NCI-H748 (cell line): ENCODE measurements at regions not wholly inside any gene's neighbourhood (a gene's known extent, or its start where the extent isn't known, plus 50 kb on each side); places are given as distances from the start of the nearest gene placed in this dataset.
A peak's percentile ranks its signal among the peaks of the same experiment; 100 is the strongest.
"Not testable (repeated sequence)": the region's sequence is repeated elsewhere in the genome, so short reads cannot be mapped to it uniquely, and the experiment has no call there.

Source experiments
- DNase-seq: peaks from one replicate; lab custom pipeline; 2025; ENCODE audit not compliant: unreplicated experiment; lab: John Stamatoyannopoulos, UW

DNA sequence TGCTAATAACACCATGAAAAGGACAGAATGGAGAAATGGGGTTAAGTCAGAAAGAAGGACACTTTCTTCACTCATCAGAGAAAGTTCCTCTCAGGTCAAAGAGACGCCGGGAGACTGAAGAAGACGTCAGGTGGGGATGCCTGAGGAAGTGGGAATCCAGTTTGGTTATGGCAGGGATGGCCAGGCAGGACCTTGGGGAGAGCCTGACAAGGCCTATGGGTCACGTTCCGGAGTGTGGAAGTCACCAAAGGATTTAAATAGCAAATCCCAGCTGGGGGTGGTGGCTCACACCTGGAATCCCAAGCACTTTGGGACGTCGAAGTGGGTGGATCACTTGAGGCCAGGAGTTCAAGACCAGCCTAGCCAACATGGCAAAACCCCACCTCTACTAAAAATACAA lies 432.7 kb upstream of the SMIM21 start:
- no peak for DNase-seq

DNA sequence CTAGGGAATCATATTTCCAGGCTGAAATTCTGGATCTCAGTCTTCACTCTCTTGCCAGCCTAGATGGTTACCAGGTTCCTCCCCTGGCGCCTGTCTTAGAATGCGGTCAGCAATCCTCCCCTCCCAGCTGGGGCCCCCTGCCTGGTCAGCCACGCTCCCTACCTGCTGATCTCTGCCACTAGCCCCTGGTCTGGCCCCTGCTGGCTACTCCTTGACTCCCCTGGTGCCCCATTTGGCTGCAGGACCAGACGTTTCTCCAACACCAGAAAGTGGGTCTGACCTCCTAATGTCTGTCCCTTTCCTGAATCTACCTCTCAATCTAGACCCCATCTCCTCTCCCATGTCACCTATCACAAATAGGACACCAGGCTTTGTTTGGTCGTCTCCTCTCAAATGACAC lies 432.0 kb upstream of the SMIM21 start:
- no peak for DNase-seq

DNA sequence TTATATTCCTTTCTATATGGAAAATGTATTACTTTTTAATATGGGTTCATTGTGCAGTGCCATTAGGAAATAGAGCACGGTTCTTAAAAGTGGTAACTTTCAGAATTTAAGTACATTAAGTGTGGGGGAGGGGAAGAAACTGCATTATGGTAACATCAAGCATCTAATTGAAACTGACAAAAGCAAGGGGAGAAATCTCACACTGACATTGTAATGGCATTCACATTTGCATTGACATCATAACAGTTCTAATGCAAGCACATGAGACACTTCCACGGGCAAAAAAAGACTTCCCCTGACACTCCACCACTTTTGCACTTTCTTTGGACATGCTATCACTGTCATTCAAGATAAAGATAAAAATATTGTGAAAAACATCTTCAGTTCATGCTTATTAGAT lies 431.3 kb upstream of the SMIM21 start:
- DNase-seq, result no peak

DNA sequence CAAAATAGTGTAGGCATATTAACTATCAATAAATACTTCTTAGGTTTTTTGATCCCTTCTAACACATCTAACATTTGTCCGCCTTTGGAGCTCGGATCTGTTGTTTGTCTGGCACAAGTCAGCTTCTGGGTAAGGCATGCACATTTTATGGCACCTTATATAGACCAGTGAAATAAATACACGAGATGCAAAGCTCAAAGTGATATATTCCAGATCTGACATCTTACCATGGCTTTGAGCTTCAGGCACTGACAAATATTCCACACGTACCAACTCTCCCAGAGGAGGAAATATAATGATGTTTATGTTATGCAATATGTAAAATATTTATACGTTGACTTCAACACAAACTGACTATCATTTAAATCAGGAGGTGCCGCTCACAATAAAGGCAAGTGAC lies 430.1 kb upstream of the SMIM21 start:
- DNase-seq, result no peak

DNA sequence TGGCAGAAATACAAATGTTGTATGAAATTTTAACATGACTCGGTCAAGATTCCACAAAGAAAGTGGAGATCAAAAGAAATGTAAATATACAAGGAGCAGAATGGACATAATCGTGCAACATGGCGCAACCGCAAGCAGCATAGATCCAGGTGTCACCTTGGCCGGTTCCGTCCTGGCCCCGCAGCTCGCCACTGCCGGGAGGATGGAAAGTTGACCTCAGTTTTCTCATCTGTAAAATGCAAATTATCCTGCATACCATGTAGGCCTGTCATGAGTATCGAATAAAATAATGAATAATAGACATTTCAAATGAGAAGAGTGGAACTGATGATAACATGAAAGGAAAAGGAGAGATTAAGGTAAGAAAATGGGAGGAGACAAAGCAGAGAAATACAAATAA lies 427.3 kb upstream of the SMIM21 start:
- no peak for DNase-seq

DNA sequence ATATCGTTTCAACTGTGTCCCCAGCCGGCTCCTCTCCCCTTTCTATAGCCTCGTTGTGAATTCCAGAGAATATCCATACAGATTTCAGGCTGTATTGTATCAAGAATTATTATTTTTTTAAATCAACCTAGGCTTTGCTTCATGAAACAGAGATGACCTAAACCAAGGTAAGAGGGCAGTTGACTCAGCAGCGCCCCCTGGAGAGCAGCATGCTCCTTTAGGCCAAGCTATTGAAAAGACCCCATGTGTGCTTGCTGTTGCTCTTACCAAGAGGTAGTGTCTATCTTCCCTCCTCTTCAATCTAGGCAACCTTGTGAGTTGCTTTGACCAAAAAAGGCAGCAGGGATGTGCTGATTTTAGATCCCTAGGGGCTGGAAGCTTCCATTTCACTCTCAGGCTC lies 426.7 kb upstream of the SMIM21 start:
- DNase-seq, result peak; percentile 51

DNA sequence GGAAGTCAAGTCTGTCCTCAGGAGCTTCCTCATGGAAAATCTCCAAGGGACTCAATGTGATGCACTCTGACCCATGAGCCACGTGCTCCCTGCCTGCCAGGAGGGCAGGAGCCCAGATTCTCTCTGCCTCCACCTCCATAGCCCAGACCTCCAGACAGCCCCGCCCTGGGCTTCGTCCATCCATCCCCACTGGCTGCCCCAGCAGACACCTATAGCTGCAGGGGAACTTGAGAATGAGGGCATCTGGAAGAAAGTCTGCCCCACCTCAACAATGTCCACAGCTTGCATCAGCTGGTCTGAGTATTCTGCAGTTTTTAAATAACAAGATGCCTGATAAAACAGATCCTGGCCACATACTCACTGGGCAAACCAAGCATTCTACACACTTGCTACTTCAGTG lies 418.8 kb upstream of the SMIM21 start:
- DNase-seq, result no peak

DNA sequence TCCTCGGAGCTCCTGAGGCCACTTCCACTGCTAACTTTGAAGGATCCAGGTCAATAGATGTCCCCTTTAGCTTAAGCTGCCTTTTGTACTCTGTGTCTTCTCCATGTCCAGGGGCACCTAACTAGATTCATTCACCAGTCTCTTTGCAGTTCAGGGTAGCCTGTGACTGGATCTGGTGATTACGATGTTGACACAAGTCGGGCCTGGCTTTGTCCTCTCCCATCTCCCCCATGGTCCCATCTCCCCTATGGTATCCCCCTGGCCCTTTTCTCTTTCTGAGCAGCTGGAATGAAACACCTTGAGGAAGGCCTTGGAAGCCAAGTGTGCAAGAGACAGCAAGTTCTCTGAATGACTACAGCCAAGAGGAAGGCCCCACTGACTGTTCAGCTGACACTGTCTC lies 417.9 kb upstream of the SMIM21 start:
- DNase-seq, result no peak

DNA sequence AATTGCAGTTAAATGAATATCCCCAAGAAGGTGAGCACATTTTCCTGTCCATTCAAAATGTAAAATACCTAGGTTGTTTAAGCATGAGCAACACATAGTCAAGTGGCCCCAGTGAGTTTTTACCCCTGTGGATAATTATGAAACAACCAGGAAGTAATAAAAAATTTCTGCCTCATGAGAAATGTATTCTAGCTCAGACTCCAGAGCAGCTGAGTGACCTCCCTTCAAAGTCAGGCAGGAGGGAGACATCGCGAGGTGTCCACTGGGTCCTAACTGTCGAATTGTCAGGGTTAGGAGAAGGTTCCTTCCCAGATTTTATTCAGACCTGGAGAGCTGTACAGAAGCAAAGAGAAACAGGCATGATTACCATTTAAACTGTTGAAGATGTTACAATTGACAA lies 416.6 kb upstream of the SMIM21 start:
- peak; percentile 17 for DNase-seq

DNA sequence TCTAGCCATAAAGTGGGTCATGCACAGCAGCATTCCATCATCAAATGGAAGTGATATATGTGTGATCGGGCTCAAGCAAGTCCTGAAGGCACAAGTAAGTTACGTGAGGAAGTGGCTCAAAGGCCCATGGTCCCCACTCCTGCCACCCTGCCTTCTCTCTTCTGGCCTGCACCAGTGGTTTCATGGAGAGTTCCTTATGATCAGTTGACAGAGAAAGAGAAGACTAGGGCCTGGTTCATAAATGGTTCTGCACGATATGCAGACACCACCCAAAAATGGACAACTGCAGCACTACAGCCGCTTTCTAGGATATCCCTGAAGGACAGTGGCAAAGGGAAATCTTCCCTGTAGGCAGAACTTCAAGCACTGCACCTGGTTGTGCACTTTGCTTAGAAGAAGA lies 412.6 kb upstream of the SMIM21 start:
- DNase-seq, result no peak

DNA sequence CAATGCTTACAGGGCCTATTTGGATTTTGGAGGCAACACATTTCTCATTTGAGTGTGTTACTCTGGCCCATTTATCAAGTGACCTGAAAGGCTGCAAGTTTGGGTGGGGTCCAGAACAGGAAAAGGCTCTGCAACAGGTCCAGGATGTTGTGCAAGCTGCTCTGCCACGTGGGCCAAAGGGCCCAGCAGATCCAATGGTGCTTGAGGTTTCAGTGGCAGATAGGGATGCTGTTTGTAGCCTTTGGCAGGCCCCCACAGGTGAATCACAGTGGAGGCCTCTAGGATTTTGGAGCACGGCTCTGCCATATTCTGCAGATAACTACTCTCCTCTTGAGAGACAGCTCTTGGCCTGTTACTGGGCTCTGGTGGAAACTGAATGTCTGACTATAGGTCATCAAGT lies 412.2 kb upstream of the SMIM21 start:
- not testable (repeated sequence) for DNase-seq

DNA sequence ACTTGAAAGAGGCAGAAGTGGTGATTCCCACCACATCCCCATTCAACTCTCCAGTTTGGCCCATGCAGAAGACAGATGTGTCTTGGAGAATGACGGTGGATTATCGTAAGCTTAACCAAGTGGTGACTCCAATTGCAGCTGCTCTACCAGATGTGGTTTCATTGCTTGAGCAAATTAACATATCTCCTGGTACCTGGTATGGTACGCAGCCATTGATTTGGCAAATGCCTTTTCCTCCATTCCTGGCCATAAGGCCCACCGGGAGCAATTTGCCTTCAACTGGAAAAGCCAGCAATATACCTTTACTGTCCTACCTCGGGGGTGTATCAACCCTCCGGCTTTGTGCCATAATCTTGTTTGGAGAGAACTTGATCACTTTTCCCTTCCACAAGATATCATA lies 411.5 kb upstream of the SMIM21 start:
- no peak for DNase-seq

DNA sequence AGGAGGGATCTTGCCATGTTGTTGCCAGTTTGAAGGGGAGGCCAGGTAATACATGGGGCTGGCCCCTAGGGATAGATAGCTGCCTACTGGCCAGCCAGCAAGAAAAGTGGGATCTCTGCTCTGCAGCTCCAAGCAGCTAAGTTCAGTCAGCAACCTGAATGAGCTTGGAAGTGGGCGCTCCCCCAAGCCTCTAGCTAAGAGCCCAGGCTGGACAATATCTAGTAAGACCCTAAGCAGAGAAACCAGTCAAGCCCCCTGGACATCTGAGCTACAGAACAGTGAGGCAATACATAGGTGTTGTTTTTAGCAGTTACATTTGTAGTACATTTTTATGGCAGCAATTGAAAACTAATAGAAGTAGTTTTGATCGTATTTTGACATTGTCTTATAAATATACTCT lies 409.8 kb upstream of the SMIM21 start:
- DNase-seq, result no peak

DNA sequence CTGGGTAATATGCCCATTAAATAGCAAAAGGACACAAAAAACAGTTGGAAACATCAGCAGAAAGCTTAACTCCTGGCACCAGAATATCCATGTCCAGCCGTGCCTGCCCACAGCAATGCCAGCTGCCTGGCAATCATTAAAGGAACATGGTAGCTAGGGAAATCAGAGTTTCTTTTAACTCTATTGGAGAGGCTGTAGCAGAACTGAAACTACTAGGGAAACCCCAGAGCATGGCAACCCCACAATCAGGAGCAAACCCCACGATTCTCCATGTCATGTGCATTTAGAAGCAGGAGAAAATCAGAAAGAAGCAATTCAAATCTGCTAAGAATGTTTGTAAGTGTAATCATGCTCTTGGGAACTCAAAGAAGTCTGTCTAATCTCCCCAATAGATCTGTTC lies 409.0 kb upstream of the SMIM21 start:
- DNase-seq, result no peak

DNA sequence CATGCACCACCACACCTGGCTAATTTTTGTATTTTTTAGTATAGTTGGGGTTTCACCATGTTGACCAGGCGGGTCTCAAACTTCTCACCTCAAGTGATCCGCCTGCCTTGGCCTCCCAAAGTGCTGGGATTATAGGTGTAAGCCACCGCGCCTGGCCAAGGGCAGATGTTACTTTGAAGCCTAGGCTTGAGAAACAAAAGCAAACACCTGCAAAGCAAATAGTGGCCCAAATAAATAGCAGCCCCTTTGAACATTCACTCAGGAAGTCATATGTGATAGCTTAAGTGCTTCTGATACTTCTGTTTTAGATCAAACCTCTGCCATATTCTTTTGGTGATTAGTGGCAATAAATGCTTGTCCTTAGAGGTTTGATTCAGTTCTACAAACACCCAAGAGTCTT lies 404.5 kb upstream of the SMIM21 start:
- peak; percentile 8 for DNase-seq

DNA sequence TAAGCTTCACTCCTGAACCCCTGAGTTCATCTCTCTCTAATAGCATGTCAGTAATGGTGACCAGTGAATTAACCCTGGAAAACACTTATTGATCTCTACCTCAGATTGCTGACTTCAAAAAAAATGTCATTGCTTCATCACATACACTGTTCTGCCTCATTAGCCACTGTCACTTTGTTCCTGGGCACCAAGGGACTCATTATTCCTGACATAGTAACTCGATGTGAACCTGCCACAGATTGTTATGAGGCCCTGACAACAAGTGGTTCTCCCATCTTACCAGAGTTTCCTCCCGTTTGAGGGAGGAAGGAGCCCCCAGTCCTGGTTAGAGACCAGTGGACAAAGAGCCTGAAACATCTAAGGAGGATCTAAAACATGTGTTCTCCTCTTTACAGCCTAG lies 403.3 kb upstream of the SMIM21 start:
- no peak for DNase-seq

DNA sequence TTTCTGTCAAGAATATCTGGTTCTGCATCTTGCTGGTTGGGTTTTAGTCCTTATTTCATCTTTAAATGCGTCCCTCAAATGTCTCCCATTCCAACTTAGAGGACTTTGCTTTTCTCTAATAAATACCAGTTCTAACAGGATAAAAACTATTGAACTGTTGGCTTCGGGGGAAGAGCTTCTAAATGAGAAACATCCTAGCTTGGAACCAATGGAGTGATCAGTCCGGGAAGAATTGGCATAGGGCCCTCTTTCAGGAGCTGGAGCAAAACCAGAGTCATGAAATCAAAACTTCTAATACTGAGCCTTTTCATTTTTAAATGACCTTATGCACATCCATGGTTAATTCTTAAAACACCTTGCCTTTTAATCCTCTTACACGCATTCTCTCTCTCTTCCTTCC lies 401.6 kb upstream of the SMIM21 start:
- DNase-seq, result no peak

DNA sequence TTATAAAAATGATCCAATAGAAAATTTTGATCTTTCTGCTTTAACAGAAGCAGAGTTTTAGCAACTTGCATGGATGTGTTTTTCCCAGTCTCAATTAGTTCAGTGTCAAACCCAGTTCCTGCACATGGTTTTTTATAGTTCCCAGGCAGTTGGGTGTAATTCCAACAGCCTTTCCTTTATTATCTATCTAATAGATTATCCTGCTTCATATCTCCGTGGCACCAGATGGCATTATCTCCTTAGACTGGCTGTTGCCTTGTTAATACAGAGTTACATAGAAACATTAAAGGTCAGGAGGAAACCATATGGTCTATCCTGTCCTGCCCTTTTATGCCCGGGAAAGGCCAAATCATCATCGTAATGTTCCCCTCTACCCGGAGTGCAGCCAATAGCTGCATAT lies 400.9 kb upstream of the SMIM21 start:
- DNase-seq, result no peak

DNA sequence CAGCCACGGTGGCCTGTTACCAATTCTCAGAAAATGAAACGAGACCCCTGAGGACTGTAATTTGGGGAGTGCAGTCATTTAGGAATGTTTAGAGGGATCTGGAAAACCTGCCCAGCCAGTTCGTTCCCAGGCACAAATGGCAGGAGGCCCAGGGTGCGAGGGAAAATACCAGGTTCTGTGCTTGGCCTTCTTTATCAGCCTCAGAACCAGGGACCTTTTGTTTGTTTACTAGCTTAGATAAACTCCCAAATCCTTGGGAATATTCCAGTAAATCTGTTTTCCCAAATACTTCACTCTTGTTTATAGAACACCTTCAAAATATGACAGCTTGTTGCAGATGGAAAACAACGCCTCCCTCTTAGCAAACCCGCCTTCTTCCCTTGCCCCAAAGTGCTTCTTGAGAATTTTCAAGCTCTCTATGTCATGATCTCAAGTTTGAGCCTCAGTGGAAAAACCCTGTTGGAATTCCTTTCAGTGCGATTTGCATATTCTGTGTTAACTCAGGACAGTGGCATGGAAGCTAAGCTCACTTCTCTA lies 400.3 kb upstream of the SMIM21 start:
- DNase-seq, result peak; percentile 55

DNA sequence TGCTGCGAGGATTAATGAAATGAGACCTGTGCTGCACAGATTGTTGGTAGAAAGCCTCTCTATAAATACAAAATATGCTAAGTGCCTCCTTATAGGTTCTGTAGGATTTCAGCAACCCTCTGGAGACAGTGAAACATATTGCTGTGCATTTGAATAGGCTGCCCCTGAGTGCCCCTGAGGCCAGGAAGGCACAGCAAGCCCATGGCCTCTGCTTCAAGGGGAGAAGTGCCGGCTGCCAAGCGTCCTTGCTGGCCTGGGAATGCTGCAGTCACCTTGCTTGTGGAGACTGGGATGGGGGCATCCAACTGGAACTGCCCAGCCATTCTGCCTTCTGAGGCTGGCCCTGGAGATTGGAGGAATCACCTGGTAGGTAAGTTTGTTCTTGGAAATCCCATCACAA lies 397.2 kb upstream of the SMIM21 start:
- no peak for DNase-seq

DNA sequence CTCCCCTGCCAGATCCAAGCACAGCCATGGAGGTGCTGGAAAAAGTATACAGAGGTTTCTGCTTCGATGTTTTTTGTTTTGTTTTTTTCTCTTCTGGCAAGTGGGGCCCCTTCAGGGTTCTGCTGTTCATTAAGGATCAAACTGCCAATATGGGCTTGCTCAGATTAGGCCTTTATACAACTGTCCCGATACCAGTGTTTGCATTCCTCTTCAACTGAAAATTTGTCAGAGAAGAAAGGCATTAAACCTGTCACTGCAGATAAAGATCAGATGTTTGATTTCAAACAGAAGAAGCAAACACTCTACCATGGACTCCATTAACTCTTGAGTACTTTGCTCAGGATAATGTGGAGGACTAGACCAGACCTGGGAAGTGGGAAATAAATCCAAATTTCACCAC lies 396.0 kb upstream of the SMIM21 start:
- DNase-seq, result peak; percentile 40

DNA sequence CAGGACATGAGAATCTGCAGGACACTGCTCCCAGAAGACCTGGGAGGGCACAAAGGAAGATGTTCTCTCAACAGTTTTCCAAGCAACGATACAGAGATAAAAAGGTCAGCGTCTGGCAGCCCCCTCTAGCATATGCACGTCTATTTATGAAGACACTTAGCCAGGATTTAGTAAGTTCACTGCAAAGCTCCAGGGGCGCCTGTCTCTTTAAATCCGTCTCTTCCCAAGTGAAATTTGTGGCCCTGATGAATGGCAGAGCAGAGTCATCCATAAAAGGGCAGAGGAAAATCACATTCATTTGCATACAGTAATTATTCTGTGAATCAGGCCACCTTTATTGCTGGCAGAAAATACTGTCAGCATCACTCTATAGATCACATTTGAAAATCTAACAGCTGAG lies 390.9 kb upstream of the SMIM21 start:
- no peak for DNase-seq

DNA sequence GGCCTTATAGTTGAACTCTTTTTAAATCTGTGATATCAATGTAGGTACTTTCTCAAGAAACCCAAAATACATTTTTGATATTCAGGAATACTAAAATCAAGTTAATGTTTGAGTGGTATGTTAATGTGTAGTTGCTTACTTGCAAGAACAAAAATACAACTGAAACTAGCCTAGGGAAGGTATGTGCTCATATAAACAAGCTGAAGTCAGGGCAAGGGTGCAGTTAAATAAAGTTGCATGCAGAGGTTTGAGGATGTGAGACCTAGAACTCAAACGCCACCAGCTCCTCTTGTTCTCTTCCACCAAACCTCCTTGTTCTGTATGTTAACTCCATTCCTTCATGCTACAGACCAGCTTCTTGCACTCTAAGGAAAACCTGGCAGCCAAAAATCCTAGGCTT lies 388.3 kb upstream of the SMIM21 start:
- no peak for DNase-seq

DNA sequence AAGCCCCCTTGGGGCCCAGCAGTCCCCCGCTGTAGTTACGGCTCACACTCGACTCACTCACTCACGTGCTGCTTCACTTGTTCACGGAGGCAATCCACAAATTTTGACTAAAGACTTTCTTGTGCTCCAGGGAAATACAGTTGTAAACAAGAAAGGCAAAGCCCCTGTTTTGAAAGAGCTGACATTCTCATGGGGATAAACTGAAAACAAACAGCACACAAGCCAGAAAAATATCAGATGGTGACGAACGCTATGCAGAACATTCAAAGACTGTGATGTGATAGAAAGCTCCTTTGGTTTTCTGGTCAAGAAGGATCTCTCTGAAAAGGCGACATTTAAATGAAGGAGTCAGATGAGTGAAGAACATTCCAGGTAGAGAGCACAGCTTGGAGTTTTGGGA lies 385.3 kb upstream of the SMIM21 start:
- DNase-seq, result no peak
